Stimulated activated CD4-positive, alpha-beta T cell treated with anti-CD3 and anti-CD28 coated beads, Interleukin-4, amount 100 ng/mL, for 1 hour (primary cell): ENCODE measurements at regions not wholly inside any gene's neighbourhood (a gene's known extent, or its start where the extent isn't known, plus 50 kb on each side); places are given as distances from the start of the nearest gene placed in this dataset.

Experiments used
- DNase-seq: peaks from one replicate; pipeline ENCODE4 v3.0.0-alpha.2; 2020

- DNase-seq: no peak
Observed at GRCh38 chr22:48705159-48705916, 1122.3 kb downstream of the BRD1 start.

- DNase-seq: no peak
Observed at GRCh38 chr22:48704335-48704734, 1123.3 kb downstream of the BRD1 start.

- DNase-seq: no peak
Observed at GRCh38 chr22:48703265-48703941, 1124.3 kb downstream of the BRD1 start.

- DNase-seq: no peak
Observed at GRCh38 chr22:48702573-48703264, 1125.0 kb downstream of the BRD1 start.

- DNase-seq: no peak
Observed at GRCh38 chr22:48701296-48702030, 1126.2 kb downstream of the BRD1 start.

GRCh38 chr22:48700566-48701295, 1126.9 kb downstream of the BRD1 start:
- DNase-seq: no peak

GRCh38 chr22:48700180-48700565, 1127.5 kb downstream of the BRD1 start:
- no peak for DNase-seq

GRCh38 chr22:48699511-48699910, 1128.2 kb downstream of the BRD1 start:
- DNase-seq: no peak

- DNase-seq: no peak
Observed at GRCh38 chr22:48698618-48699017, 1129.1 kb downstream of the BRD1 start.

- no peak for DNase-seq
Observed at GRCh38 chr22:48697694-48698276, 1129.9 kb downstream of the BRD1 start.

GRCh38 chr22:48697223-48697622, 1130.5 kb downstream of the BRD1 start:
- no peak for DNase-seq

- no peak for DNase-seq
Observed at GRCh38 chr22:48696371-48696770, 1131.3 kb downstream of the BRD1 start.

GRCh38 chr22:48695731-48696305, 1131.9 kb downstream of the BRD1 start:
- DNase-seq: no peak

- no peak for DNase-seq
Observed at GRCh38 chr22:48695251-48695650, 1132.4 kb downstream of the BRD1 start.

- no peak for DNase-seq
Observed at GRCh38 chr22:48694296-48694883, 1133.3 kb downstream of the BRD1 start.

- DNase-seq: no peak
Observed at GRCh38 chr22:48693377-48694135, 1134.1 kb downstream of the BRD1 start.

GRCh38 chr22:48692734-48693376, 1134.8 kb downstream of the BRD1 start:
- DNase-seq: no peak

- no peak for DNase-seq
Observed at GRCh38 chr22:48691431-48691851, 1136.2 kb downstream of the BRD1 start.

GRCh38 chr22:48690583-48691317, 1136.9 kb downstream of the BRD1 start:
- no peak for DNase-seq
